HEK293T (cell line): ENCODE measurements at regions not wholly inside any gene's neighbourhood (a gene's known extent, or its start where the extent isn't known, plus 50 kb on each side); places are given as distances from the start of the nearest gene placed in this dataset.

Experiments used
- CTCF ChIA-PET: fragments of 350-600 bp; formaldehyde crosslinking; extraction: SDS; loops from one replicate; lab custom pipeline; 2021; ENCODE audit warnings: antibody characterized with exemption, inconsistent platforms; lab: Yijun Ruan, JAX
- POLR2A ChIA-PET: fragments of 350-600 bp; formaldehyde crosslinking; extraction: SDS; loops from one replicate; lab custom pipeline; 2020; ENCODE audit warnings: antibody characterized with exemption, inconsistent platforms; lab: Yijun Ruan, JAX
- DNase-seq: peaks from one replicate; pipeline ENCODE4 v3.0.0; 2012; ENCODE audit warnings: mixed read lengths; ENCODE audit errors: extremely low spot score
- ARNT ChIP-seq: fragments of 450-650 bp; IDR thresholded peaks from 2 replicates; pipeline ENCODE4 v1.6.1; 2017; ENCODE audit warnings: mild to moderate bottlenecking
- BHLHE40 ChIP-seq: fragments of 450-650 bp; IDR thresholded peaks from 2 replicates; pipeline ENCODE4 v1.6.1; 2016; ENCODE audit warnings: mild to moderate bottlenecking, moderate library complexity, borderline replicate concordance
- CTBP1 ChIP-seq: fragments of 450-650 bp; IDR thresholded peaks from 2 replicates; pipeline ENCODE4 v1.6.1; 2016; ENCODE audit warnings: borderline replicate concordance
- ELF4 ChIP-seq: fragments of 450-650 bp; IDR thresholded peaks from 2 replicates; pipeline ENCODE4 v1.6.1; 2017; ENCODE audit warnings: antibody characterized with exemption
- FOXA1 ChIP-seq: fragments of 450-650 bp; IDR thresholded peaks from 2 replicates; pipeline ENCODE4 v1.6.1; 2016; ENCODE audit warnings: mild to moderate bottlenecking
- FOXK2 ChIP-seq: fragments of 450-650 bp; IDR thresholded peaks from 2 replicates; pipeline ENCODE4 v1.6.1; 2016; ENCODE audit warnings: mild to moderate bottlenecking
- FOXM1 ChIP-seq: fragments of 450-650 bp; IDR thresholded peaks from 2 replicates; pipeline ENCODE4 v1.6.1; 2017; ENCODE audit warnings: mild to moderate bottlenecking, borderline replicate concordance
- HDGF ChIP-seq: fragments of 450-650 bp; IDR thresholded peaks from 2 replicates; pipeline ENCODE4 v1.6.1; 2017; ENCODE audit warnings: antibody characterized with exemption, borderline replicate concordance
- L3MBTL2 ChIP-seq: fragments of 450-650 bp; conservative IDR thresholded peaks from 2 replicates; pipeline ENCODE4 v1.6.1; 2016; ENCODE audit warnings: mild to moderate bottlenecking
- LEF1 ChIP-seq: fragments of 450-650 bp; IDR thresholded peaks from 2 replicates; pipeline ENCODE4 v1.6.1; 2017; ENCODE audit warnings: mild to moderate bottlenecking, borderline replicate concordance
- NFRKB ChIP-seq: fragments of 450-650 bp; IDR thresholded peaks from 2 replicates; pipeline ENCODE4 v1.6.1; 2016; ENCODE audit warnings: mild to moderate bottlenecking, moderate library complexity
- SP1 ChIP-seq: fragments of 450-650 bp; IDR thresholded peaks from 2 replicates; pipeline ENCODE4 v1.6.1; 2017
- SUZ12 ChIP-seq: fragments of 450-650 bp; IDR thresholded peaks from 2 replicates; pipeline ENCODE4 v1.6.1; 2016; ENCODE audit warnings: mild to moderate bottlenecking
- TARDBP ChIP-seq: fragments of 450-650 bp; IDR thresholded peaks from 2 replicates; pipeline ENCODE4 v1.6.1; 2016
- ZNF384 ChIP-seq: fragments of 450-650 bp; IDR thresholded peaks from 2 replicates; pipeline ENCODE4 v1.6.1; 2016
- TF ChIP-seq, protein P1 (sequence below): fragments of 450-650 bp; IDR thresholded peaks from 2 replicates; pipeline ENCODE4 v1.6.1; 2016

DNA sequence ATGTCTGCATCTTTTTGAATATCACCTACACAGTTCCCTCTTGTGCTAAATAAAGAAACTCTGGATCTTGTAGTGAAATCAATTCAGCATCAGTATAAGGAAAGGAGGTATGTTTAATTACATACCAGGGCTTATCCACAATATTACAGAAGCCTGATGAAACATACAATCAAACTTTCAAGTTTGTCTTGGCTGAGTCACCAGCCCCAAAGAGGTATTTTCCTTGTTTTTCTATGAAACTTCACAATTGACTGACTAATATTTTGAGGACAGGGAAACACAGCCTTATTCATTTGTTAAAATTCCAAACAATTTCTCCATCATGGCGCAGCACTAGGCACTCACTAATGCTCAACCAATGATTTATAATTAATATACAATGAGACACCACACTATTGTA, 952.4 kb downstream of the PCDH17 start:
- no peak for TF ChIP-seq SUZ12
- TF ChIP-seq HDGF = no peak
- TF ChIP-seq SP1 = no peak
- TF ChIP-seq BHLHE40 = no peak
- TF ChIP-seq ARNT = no peak
- no peak for TF ChIP-seq LEF1
- TF ChIP-seq FOXM1 = no peak
- no peak for TF ChIP-seq NFRKB
- TF ChIP-seq L3MBTL2 = no peak
- TF ChIP-seq FOXA1 = no peak
- TF ChIP-seq, protein P1, sequence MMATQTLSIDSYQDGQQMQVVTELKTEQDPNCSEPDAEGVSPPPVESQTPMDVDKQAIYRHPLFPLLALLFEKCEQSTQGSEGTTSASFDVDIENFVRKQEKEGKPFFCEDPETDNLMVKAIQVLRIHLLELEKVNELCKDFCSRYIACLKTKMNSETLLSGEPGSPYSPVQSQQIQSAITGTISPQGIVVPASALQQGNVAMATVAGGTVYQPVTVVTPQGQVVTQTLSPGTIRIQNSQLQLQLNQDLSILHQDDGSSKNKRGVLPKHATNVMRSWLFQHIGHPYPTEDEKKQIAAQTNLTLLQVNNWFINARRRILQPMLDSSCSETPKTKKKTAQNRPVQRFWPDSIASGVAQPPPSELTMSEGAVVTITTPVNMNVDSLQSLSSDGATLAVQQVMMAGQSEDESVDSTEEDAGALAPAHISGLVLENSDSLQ = no peak
- no peak for TF ChIP-seq FOXK2
- no peak for TF ChIP-seq TARDBP
- no peak for TF ChIP-seq ELF4
- TF ChIP-seq ZNF384 = no peak
- TF ChIP-seq CTBP1 = no peak
- CTCF ChIA-PET = no interaction called here
- POLR2A ChIA-PET = no interaction called here
- no peak for DNase-seq

DNA sequence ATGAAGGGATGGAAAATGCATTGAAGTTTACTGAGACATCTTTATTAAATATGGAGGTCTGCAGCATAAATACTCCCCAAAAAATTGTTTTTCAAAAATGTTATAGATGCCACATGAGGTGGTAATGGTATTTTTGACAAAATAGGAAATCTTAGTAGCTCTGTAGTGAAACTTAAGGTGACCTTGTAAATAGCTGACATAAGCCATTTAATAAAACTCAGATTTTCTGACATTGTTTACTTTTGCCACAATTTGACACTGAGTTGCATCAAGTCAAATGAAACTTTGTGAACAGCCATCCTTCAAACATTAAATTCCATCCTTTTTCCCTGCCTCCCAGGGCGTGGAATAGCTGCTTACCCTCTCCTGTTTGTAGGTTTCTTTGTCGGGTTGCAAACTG, 953.1 kb downstream of the PCDH17 start:
- ChIA-PET POLR2A (no interaction called here), CTCF (no interaction called here)
- no peak for DNase-seq
- TF ChIP-seq HDGF = no peak
- no peak for TF ChIP-seq NFRKB
- no peak for TF ChIP-seq ELF4
- no peak for TF ChIP-seq ZNF384
- TF ChIP-seq FOXK2 = no peak
- no peak for TF ChIP-seq SP1

DNA sequence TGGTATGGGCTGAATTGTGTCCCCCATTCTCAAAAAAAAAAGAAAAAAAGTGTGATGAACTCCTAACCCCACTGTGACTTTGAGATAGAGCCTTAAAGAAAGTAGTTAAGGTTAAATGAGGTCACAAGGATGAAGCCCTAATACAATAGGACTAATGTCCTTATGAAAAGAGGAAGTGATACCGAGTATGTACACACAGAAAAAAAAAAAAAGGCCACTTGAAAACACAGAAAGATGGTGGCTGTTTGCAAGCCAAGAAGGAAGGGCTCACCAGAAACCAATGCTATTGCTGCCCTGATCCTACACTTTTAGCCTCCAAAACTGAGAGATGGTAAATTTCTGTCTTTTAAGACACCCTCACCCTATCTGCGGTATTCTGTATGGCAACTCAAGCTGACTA, 955.6 kb downstream of the PCDH17 start:
- ChIA-PET CTCF (no interaction called here), POLR2A (no interaction called here)
- no peak for DNase-seq
- TF ChIP-seq, protein P1 = no peak
- no peak for TF ChIP-seq HDGF
- TF ChIP-seq CTBP1 = no peak
- no peak for TF ChIP-seq SP1
- TF ChIP-seq LEF1 = no peak
- TF ChIP-seq SUZ12 = no peak
- TF ChIP-seq TARDBP = no peak
- no peak for TF ChIP-seq FOXA1
- TF ChIP-seq ZNF384 = no peak
- no peak for TF ChIP-seq L3MBTL2

DNA sequence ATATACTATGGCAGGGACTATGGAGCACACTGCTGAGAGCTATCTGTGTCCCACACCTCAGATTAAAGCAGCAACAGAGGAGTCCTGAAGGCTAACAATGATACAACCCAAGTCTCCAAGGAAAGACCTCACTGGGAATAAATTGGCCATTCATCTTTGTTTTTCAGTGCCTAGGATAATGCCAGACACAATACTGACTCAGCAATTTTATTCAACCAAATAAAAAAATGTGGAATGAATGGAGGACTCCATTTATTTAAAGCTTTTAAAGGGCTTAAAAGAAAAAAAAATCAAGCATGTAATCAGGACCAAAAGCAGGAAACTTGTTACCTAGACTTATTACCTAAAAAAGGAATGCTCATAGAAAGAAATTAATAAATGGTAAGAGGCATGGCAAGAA, 960.5 kb downstream of the PCDH17 start:
- ChIA-PET POLR2A (no interaction called here), CTCF (no interaction called here)
- no peak for DNase-seq
- TF ChIP-seq FOXM1 (no peak), BHLHE40 (no peak), NFRKB (no peak), HDGF (no peak), TARDBP (no peak), L3MBTL2 (no peak), SUZ12 (no peak), ZNF384 (no peak), FOXK2 (no peak), FOXA1 (no peak), ELF4 (no peak), SP1 (no peak)
- TF ChIP-seq, protein P1 = no peak

DNA sequence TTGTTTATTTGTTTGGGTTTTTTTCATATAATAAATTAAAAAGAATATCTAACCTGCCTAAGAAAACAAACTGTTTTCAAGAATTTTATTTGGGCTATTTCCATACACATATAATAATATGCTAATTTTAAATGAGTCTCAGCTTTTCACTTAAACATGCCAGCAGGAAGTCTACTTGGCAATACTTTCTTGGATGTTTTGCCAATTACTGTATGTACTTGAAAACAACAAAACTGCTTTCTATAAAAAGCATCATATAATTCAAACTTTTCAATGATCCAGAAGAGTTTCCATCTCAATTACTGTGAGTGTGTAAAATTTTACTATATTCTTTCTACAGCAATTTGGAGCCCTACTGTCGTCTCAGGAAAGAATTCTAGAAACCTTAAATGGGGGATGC, 961.2 kb downstream of the PCDH17 start:
- CTCF ChIA-PET = no interaction called here
- POLR2A ChIA-PET = no interaction called here
- TF ChIP-seq SUZ12 (no peak), TARDBP (no peak), BHLHE40 (no peak)
- TF ChIP-seq, protein P1 = no peak
- no peak for DNase-seq

DNA sequence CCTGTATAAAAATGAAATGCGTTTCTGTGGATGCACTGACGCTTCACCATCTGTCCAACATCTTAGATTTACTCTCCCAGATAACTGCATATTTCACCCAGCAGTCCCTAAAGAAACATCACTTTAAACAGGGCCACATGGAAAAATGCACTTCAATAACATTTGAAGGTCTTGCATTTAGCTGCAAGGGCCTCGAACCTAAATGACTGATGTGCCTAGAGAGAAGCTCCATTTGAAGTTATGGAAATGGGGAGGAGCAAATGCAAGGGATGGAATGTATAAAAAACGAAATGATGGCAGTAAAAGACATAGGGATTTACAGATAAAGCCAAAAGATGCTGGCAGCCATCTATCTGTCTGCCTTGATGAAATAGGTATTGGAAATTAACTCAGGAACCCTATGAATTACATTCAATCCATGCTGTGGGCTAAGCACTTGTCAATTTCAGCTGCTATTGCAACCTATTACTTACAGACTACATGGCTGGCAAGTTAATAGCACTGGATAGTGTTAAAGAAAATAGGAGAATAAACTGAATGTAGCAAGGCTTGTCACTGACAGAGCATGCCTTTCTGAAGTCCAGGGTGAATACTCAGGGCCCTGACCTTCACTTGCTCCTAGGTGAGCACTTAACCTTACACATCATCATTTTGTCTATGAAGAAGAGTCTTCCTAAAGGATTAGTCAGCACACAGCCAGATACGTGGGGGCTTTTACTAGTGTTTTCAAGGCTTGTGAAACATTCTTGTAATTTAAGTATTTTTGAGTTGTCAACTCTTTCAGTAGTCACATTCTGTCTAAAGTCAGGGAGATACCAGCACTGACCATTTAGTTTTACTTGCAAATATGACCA, 963.4 kb downstream of the PCDH17 start:
- DNase-seq = no peak
- CTCF ChIA-PET = no interaction called here
- TF ChIP-seq ELF4 (no peak), FOXA1 (no peak), SP1 (no peak), LEF1 (no peak)
- TF ChIP-seq, protein P1 = no peak
- POLR2A ChIA-PET = no interaction called here
